ENCODE measurements at regions not wholly inside any gene's neighbourhood (a gene's known extent, or its start where the extent isn't known, plus 50 kb on each side); places are given as distances from the start of the nearest gene placed in this dataset.

DNA sequence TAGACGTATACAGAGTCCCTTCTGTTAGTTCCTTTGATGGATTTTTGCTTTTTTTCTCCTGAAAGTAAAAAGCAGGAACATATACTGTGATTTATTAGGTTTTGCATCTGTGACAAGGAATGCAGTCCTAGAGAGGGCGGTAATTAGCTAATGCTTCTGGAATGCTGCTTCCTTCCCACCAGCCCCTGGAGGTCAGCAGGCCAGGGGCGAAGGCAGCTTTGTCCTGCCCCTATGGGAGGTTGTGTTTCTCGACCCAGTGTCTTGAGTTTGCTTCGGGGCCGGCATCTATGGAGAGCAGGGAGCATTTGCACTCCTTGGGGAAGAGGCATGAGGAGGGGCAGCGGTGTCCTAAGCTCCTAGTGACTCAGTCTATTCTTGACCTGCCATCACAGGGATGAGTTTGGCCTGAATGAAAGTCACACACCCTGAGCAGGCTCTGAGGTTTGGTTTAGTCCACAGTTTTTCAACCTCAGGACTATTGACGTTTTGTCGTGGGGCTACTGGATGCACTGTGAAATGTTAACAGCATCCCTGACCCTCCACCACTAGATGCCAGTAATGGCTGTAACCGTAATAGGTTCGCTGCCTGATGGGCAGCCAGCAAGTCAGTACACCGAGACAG is 85.0 kb upstream of the KCNJ15 start:
- TF ChIP-seq CTCF (IDR thresholded peaks at IDR 0.05; ENCODE audit: low read depth, low read length) (no peak), MAX (IDR thresholded peaks at IDR 0.05; ENCODE audit: low read depth, low read length) (no peak)

All from NB4 (cell line).